ENCODE measurements at regions not wholly inside any gene's neighbourhood (a gene's known extent, or its start where the extent isn't known, plus 50 kb on each side); places are given as distances from the start of the nearest gene placed in this dataset.

DNA sequence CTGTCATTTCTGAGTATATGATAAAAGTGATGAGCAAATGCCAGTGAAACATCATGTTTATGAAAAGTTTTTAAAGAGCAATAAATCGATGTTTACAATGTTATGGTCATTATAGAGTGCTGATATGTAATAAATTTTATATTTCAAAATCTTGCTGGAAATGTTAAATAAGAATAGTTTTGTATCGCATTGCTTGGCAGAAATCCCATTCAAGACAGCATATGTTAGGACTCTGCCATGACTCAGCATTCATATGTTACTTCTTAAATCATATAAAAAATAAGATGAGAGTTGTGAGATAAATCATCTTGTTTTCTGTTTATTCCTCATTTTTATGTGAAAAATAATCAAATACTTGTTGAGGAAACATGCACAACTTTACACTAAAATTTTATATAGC, 949.9 kb upstream of the NRXN1 start:
- TF ChIP-seq CTCF (conservative IDR thresholded peaks at IDR 0.05; ENCODE audit: low read depth in 2 of 2) (no peak), CREB1 (CRISPR knock-in tag; IDR thresholded peaks at IDR 0.05; ENCODE audit: low read depth) (no peak), POLR2AphosphoS5 (IDR thresholded peaks at IDR 0.05; ENCODE audit: low read depth) (no peak), EZH2 (IDR thresholded peaks at IDR 0.05; ENCODE audit: low read depth, unreplicated experiment) (no peak), STAT1 (IDR thresholded peaks at IDR 0.05; ENCODE audit: unreplicated experiment) (no peak), EZH2phosphoT487 (IDR thresholded peaks at IDR 0.05; ENCODE audit: unreplicated experiment) (no peak), REST (IDR thresholded peaks at IDR 0.05; ENCODE audit: unreplicated experiment) (no peak)

Measured in GM23338 (cell line).